Activated naive CD8-positive, alpha-beta T cell treated with anti-CD3 and anti-CD28 coated beads, Interleukin-2, amount 50 U/mL, for 24 hours (primary cell): ENCODE measurements at regions not wholly inside any gene's neighbourhood (a gene's known extent, or its start where the extent isn't known, plus 50 kb on each side); places are given as distances from the start of the nearest gene placed in this dataset.
A peak's percentile ranks its signal among the peaks of the same experiment; 100 is the strongest.

Experiments used
- ATAC-seq: fragments of 150-1000 bp; cut with Tn5 transposase; one replicate; pipeline ENCODE4 v1.10.0; 2021
- DNase-seq: peaks from one replicate; pipeline ENCODE4 v3.0.0; 2021
- H3K27ac Mint-ChIP-seq: one replicate; pipeline ENCODE4 v1.8.0; 2021; ENCODE audit warnings: mild to moderate bottlenecking, mixed read lengths
- H3K27me3 Mint-ChIP-seq: one replicate; pipeline ENCODE4 v1.8.0; 2021; ENCODE audit warnings: mixed read lengths
- H3K36me3 Mint-ChIP-seq: one replicate; pipeline ENCODE4 v1.8.0; 2021; ENCODE audit warnings: low read depth, mixed read lengths
- H3K4me1 Mint-ChIP-seq: one replicate; pipeline ENCODE4 v1.8.0; 2021; ENCODE audit warnings: mixed read lengths
- H3K4me3 Mint-ChIP-seq: one replicate; pipeline ENCODE4 v1.8.0; 2021; ENCODE audit warnings: mild to moderate bottlenecking, moderate library complexity, mixed read lengths
- H3K9me3 Mint-ChIP-seq: one replicate; pipeline ENCODE4 v1.8.0; 2021; ENCODE audit warnings: mixed read lengths

GRCh38 chr7:46169384-46169755, 248.3 kb upstream of the IGFBP3 start:
- ATAC-seq = no peak
- H3K9me3 Mint-ChIP-seq = no peaks in the 10 kb centered on the region
- no peaks in the 10 kb centered on the region for H3K36me3 Mint-ChIP-seq
- no peak overlapping the region for H3K27ac Mint-ChIP-seq
- H3K4me3 Mint-ChIP-seq = no peak overlapping the region
- no peaks in the 10 kb centered on the region for H3K4me1 Mint-ChIP-seq
- no peaks in the 10 kb centered on the region for H3K27me3 Mint-ChIP-seq
- no peak for DNase-seq

- Mint-ChIP-seq H3K36me3 (no peaks in the 10 kb centered on the region), H3K4me1 (no peaks in the 10 kb centered on the region), H3K27ac (no peak overlapping the region), H3K4me3 (no peak overlapping the region), H3K27me3 (no peaks in the 10 kb centered on the region), H3K9me3 (no peaks in the 10 kb centered on the region)
- no peak for DNase-seq
- no peak for ATAC-seq
These were observed 247.8 kb upstream of the IGFBP3 start for GRCh38 chr7:46168671-46169383.

- DNase-seq (no peak), ATAC-seq (no peak)
- H3K27me3 Mint-ChIP-seq = no peaks in the 10 kb centered on the region
- no peak overlapping the region for H3K4me3 Mint-ChIP-seq
- H3K27ac Mint-ChIP-seq = no peak overlapping the region
- H3K9me3 Mint-ChIP-seq = no peaks in the 10 kb centered on the region
- H3K4me1 Mint-ChIP-seq = no peaks in the 10 kb centered on the region
- no peaks in the 10 kb centered on the region for H3K36me3 Mint-ChIP-seq
These were observed 247.2 kb upstream of the IGFBP3 start for GRCh38 chr7:46168231-46168630.

- DNase-seq (no peak), ATAC-seq (no peak)
- Mint-ChIP-seq H3K36me3 (no peaks in the 10 kb centered on the region), H3K4me1 (no peaks in the 10 kb centered on the region), H3K9me3 (no peaks in the 10 kb centered on the region), H3K27me3 (no peaks in the 10 kb centered on the region), H3K27ac (no peak overlapping the region), H3K4me3 (no peak overlapping the region)
These were observed 244.2 kb upstream of the IGFBP3 start for GRCh38 chr7:46165276-46165675.

- no peak for ATAC-seq
- Mint-ChIP-seq H3K36me3 (no peaks in the 10 kb centered on the region), H3K27me3 (no peaks in the 10 kb centered on the region), H3K4me3 (no peak overlapping the region), H3K9me3 (no peaks in the 10 kb centered on the region), H3K27ac (no peak overlapping the region), H3K4me1 (no peaks in the 10 kb centered on the region)
- no peak for DNase-seq
These were observed 243.6 kb upstream of the IGFBP3 start for GRCh38 chr7:46164629-46165028.

GRCh38 chr7:46163246-46163645, 242.2 kb upstream of the IGFBP3 start:
- Mint-ChIP-seq H3K27ac (no peak overlapping the region), H3K4me3 (no peak overlapping the region), H3K27me3 (no peaks in the 10 kb centered on the region), H3K4me1 (no peaks in the 10 kb centered on the region), H3K9me3 (no peaks in the 10 kb centered on the region), H3K36me3 (no peaks in the 10 kb centered on the region)
- no peak for ATAC-seq
- DNase-seq = no peak

- Mint-ChIP-seq H3K9me3 (no peaks in the 10 kb centered on the region), H3K36me3 (no peaks in the 10 kb centered on the region)
- DNase-seq = no peak
These were observed 241.5 kb upstream of the IGFBP3 start for GRCh38 chr7:46162609-46163008.

GRCh38 chr7:46160861-46161260, 239.8 kb upstream of the IGFBP3 start:
- ATAC-seq (no peak), DNase-seq (no peak)
- no peak overlapping the region for H3K27ac Mint-ChIP-seq
- H3K4me3 Mint-ChIP-seq = no peak overlapping the region
- no peaks in the 10 kb centered on the region for H3K9me3 Mint-ChIP-seq
- H3K27me3 Mint-ChIP-seq = peaks cover 2% of the 10 kb centered on the region
- no peaks in the 10 kb centered on the region for H3K4me1 Mint-ChIP-seq
- no peaks in the 10 kb centered on the region for H3K36me3 Mint-ChIP-seq

More at GRCh38 chr7:46162609-46163008, 241.5 kb upstream of the IGFBP3 start:
- no peak overlapping the region for H3K4me3 Mint-ChIP-seq
- H3K4me1 Mint-ChIP-seq = no peaks in the 10 kb centered on the region
- ATAC-seq = no peak
- H3K27ac Mint-ChIP-seq = no peak overlapping the region
- no peaks in the 10 kb centered on the region for H3K27me3 Mint-ChIP-seq

GRCh38 chr7:46157931-46158330, 236.9 kb upstream of the IGFBP3 start:
- ATAC-seq = no peak
- H3K36me3 Mint-ChIP-seq = no peaks in the 10 kb centered on the region

GRCh38 chr7:46157404-46157803, 236.3 kb upstream of the IGFBP3 start:
- ATAC-seq = no peak
- Mint-ChIP-seq H3K27ac (no peak overlapping the region), H3K36me3 (no peaks in the 10 kb centered on the region), H3K4me3 (no peak overlapping the region), H3K4me1 (no peaks in the 10 kb centered on the region), H3K27me3 (peaks cover 2% of the 10 kb centered on the region), H3K9me3 (no peaks in the 10 kb centered on the region)
- no peak for DNase-seq

More at GRCh38 chr7:46157931-46158330, 236.9 kb upstream of the IGFBP3 start:
- Mint-ChIP-seq H3K9me3 (no peaks in the 10 kb centered on the region), H3K4me1 (no peaks in the 10 kb centered on the region), H3K27ac (no peak overlapping the region), H3K27me3 (peaks cover 2% of the 10 kb centered on the region), H3K4me3 (no peak overlapping the region)
- no peak for DNase-seq

GRCh38 chr7:46156853-46157252, 235.8 kb upstream of the IGFBP3 start:
- H3K4me1 Mint-ChIP-seq = no peaks in the 10 kb centered on the region
- no peaks in the 10 kb centered on the region for H3K36me3 Mint-ChIP-seq
- ATAC-seq (no peak), DNase-seq (no peak)
- peaks cover 2% of the 10 kb centered on the region for H3K27me3 Mint-ChIP-seq
- H3K9me3 Mint-ChIP-seq = no peaks in the 10 kb centered on the region
- H3K27ac Mint-ChIP-seq = no peak overlapping the region
- no peak overlapping the region for H3K4me3 Mint-ChIP-seq

- Mint-ChIP-seq H3K27ac (no peak overlapping the region), H3K4me3 (no peak overlapping the region)
- no peak for DNase-seq
These were observed 235.0 kb upstream of the IGFBP3 start for GRCh38 chr7:46156086-46156485.

GRCh38 chr7:46155367-46155766, 234.3 kb upstream of the IGFBP3 start:
- H3K27me3 Mint-ChIP-seq = peaks cover 2% of the 10 kb centered on the region
- H3K9me3 Mint-ChIP-seq = no peaks in the 10 kb centered on the region
- no peak for DNase-seq

More at GRCh38 chr7:46156086-46156485, 235.0 kb upstream of the IGFBP3 start:
- no peak for ATAC-seq
- Mint-ChIP-seq H3K27me3 (peaks cover 2% of the 10 kb centered on the region), H3K4me1 (no peaks in the 10 kb centered on the region), H3K9me3 (no peaks in the 10 kb centered on the region), H3K36me3 (no peaks in the 10 kb centered on the region)

GRCh38 chr7:46153951-46154787, 233.1 kb upstream of the IGFBP3 start:
- ATAC-seq (peak; percentile 36), DNase-seq (no peak)

More at GRCh38 chr7:46155367-46155766, 234.3 kb upstream of the IGFBP3 start:
- H3K4me3 Mint-ChIP-seq = no peak overlapping the region
- no peaks in the 10 kb centered on the region for H3K36me3 Mint-ChIP-seq
- H3K4me1 Mint-ChIP-seq = no peaks in the 10 kb centered on the region
- no peak overlapping the region for H3K27ac Mint-ChIP-seq
- ATAC-seq = no peak

GRCh38 chr7:46153583-46153950, 232.5 kb upstream of the IGFBP3 start:
- H3K36me3 Mint-ChIP-seq = no peaks in the 10 kb centered on the region
- H3K4me1 Mint-ChIP-seq = no peaks in the 10 kb centered on the region
- H3K9me3 Mint-ChIP-seq = no peaks in the 10 kb centered on the region
- H3K27ac Mint-ChIP-seq = no peak overlapping the region
- no peak overlapping the region for H3K4me3 Mint-ChIP-seq
- H3K27me3 Mint-ChIP-seq = peaks cover 2% of the 10 kb centered on the region
- no peak for DNase-seq
- ATAC-seq = no peak

More at GRCh38 chr7:46153951-46154787, 233.1 kb upstream of the IGFBP3 start:
- Mint-ChIP-seq H3K4me1 (no peaks in the 10 kb centered on the region), H3K27ac (no peak overlapping the region), H3K36me3 (no peaks in the 10 kb centered on the region), H3K27me3 (peaks cover 2% of the 10 kb centered on the region), H3K9me3 (no peaks in the 10 kb centered on the region), H3K4me3 (no peak overlapping the region)
